AG10803 (cell line): ENCODE measurements at regions not wholly inside any gene's neighbourhood (a gene's known extent, or its start where the extent isn't known, plus 50 kb on each side); places are given as distances from the start of the nearest gene placed in this dataset.

Experiments
- DNase-seq: peaks from one replicate; pipeline ENCODE4 v3.0.0; 2010; ENCODE audit warnings: low read depth
- H3K4me3 ChIP-seq: 2 replicates; pipeline ENCODE4 v1.5.1; 2011; ENCODE audit warnings: mild to moderate bottlenecking, low read length, control low read depth
- TF ChIP-seq, protein P1 (sequence below): conservative IDR thresholded peaks from 2 replicates; pipeline ENCODE4 v1.5.1; 2011; ENCODE audit warnings: mild to moderate bottlenecking, low read length, control low read depth, inconsistent platforms

DNA sequence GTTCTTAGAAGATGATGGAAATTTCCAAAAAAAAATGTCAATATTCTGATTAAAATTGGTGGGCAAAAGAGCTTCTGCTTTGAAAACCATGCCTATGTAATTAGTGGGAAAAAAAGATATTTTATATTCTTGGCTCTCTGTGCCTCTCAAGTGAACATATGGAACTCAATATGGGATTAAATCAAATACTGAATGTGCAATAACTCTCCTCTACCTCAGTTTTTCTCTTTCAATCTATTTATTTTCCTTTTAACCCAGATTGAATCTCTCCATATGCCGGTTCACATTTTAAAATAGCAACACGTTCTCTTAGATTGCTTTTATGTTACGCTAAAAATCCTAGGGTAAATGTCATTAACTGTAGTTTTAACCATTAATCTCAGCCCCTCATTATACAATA lies 224.2 kb upstream of the PABPC4L start:
- TF ChIP-seq, protein P1, sequence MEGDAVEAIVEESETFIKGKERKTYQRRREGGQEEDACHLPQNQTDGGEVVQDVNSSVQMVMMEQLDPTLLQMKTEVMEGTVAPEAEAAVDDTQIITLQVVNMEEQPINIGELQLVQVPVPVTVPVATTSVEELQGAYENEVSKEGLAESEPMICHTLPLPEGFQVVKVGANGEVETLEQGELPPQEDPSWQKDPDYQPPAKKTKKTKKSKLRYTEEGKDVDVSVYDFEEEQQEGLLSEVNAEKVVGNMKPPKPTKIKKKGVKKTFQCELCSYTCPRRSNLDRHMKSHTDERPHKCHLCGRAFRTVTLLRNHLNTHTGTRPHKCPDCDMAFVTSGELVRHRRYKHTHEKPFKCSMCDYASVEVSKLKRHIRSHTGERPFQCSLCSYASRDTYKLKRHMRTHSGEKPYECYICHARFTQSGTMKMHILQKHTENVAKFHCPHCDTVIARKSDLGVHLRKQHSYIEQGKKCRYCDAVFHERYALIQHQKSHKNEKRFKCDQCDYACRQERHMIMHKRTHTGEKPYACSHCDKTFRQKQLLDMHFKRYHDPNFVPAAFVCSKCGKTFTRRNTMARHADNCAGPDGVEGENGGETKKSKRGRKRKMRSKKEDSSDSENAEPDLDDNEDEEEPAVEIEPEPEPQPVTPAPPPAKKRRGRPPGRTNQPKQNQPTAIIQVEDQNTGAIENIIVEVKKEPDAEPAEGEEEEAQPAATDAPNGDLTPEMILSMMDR = no peak
- H3K4me3 ChIP-seq = no peak overlapping the region

GRCh38 chr4:134422776-134423175 lies 221.2 kb upstream of the PABPC4L start:
- DNase-seq = no peak
- no peak overlapping the region for H3K4me3 ChIP-seq
- TF ChIP-seq, protein P1 = no peak

More for the DNA sequence above, 224.2 kb upstream of the PABPC4L start:
- DNase-seq = no peak

DNA sequence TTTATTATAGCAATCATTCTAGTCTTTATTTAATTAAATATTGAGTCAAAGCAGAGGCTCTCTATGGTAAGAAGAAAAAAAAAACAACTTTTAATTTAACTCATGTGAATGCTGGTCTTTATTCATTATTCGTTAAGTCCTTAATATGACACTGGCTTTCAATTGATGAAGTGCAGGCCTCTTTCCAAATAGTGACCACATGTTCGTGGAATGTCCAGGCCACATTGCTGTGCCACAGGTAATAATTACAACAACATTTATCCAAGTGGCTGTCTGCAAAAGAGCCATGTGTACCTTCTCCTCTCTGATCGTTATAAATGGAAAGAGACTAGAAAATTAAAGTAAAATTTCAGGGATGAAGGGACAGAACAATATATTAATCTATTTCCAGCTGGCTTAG lies 220.1 kb upstream of the PABPC4L start:
- H3K4me3 ChIP-seq = no peak overlapping the region
- TF ChIP-seq, protein P1 = no peak
- no peak for DNase-seq

DNA sequence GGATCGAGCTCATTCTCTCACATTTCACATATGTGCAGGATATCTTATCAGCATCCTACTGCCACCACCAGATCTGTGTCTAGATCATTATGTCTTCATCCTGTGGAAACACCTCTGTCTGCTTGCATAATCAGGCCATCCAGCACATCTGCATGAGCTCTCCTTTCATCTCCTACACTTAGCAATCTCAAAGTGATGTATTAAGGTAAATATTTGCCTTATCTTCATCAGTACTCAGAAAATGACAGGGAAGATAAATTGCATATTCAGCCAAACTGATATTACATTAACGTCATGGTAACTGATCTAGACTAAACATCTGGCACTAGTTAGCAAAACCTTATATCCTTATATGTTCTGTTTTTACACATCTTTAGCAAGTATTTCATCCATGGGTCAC lies 207.3 kb upstream of the PABPC4L start:
- TF ChIP-seq, protein P1 = no peak
- no peak for DNase-seq
- H3K4me3 ChIP-seq = no peak overlapping the region

GRCh38 chr4:134401798-134402197 lies 200.2 kb upstream of the PABPC4L start:
- DNase-seq = no peak
- TF ChIP-seq, protein P1 = no peak
- no peak overlapping the region for H3K4me3 ChIP-seq

DNA sequence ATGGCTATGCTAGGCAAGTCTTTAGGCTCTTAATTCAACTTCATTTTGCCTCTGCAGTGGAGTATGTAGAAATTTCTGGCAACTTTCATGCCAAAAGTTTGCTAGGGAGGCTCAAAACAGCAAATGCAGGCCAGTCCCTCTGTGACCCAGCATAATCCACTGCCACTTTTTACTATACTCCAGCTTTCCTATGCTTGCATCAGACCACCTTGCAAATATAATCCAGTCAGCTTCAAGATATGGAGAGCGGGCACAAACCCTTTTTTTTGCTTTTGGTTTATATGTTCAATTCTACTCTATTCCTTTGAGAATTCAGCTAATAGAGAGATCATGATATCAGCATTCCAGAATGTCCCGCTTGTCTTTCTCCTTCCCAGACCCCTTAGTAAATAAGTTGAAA lies 192.0 kb upstream of the PABPC4L start:
- no peak overlapping the region for H3K4me3 ChIP-seq
- TF ChIP-seq, protein P1 = no peak
- DNase-seq = no peak

GRCh38 chr4:134390319-134390718 lies 188.7 kb upstream of the PABPC4L start:
- TF ChIP-seq, protein P1 = no peak
- no peak overlapping the region for H3K4me3 ChIP-seq
- DNase-seq = no peak
